ENCODE measurements at regions not wholly inside any gene's neighbourhood (a gene's known extent, or its start where the extent isn't known, plus 50 kb on each side); places are given as distances from the start of the nearest gene placed in this dataset.

GRCh38 chr22:49366437-49366836 lies 461.2 kb downstream of the BRD1 start:
- no peaks in the 10 kb centered on the region for H3F3A ChIP-seq (ENCODE audit: low read depth)
- H3K9me3 ChIP-seq (ENCODE audit: insufficient read depth, low read depth, low read length) = no peaks in the 10 kb centered on the region

GRCh38 chr22:49365910-49366309 lies 461.8 kb downstream of the BRD1 start:
- TF ChIP-seq CTCF (conservative IDR thresholded peaks at IDR 0.05; ENCODE audit: low read length) = no peak
- TF ChIP-seq EZH2phosphoT487 (IDR thresholded peaks at IDR 0.05; ENCODE audit: borderline replicate concordance) = no peak
- no peak overlapping the region for H2AFZ ChIP-seq (ENCODE audit: low read length)
- no peaks in the 10 kb centered on the region for H4K20me1 ChIP-seq (ENCODE audit: insufficient read depth, low read length, poor library complexity, severe bottlenecking)
- no peaks in the 10 kb centered on the region for H3K9me2 ChIP-seq (replicated peaks; ENCODE audit: low read depth, low read length)
- H3K4me2 ChIP-seq (ENCODE audit: low read depth, low read length, poor library complexity, severe bottlenecking) = no peak overlapping the region
- no peaks in the 10 kb centered on the region for H3K27me3 ChIP-seq (ENCODE audit: insufficient read depth, low read length, poor library complexity, severe bottlenecking)
- no peaks in the 10 kb centered on the region for H3K4me1 ChIP-seq (ENCODE audit: insufficient read depth, low read length, poor library complexity, severe bottlenecking)
- no peak overlapping the region for H3K4me3 ChIP-seq (ENCODE audit: low read length, poor library complexity, severe bottlenecking)
- no peaks in the 10 kb centered on the region for H3K79me2 ChIP-seq (ENCODE audit: insufficient read depth, low read length)
- no peaks in the 10 kb centered on the region for H3F3A ChIP-seq (ENCODE audit: low read depth)
- no peak overlapping the region for H3K9ac ChIP-seq (ENCODE audit: low read depth, low read length, poor library complexity, severe bottlenecking)
- H3K36me3 ChIP-seq (ENCODE audit: insufficient read depth, low read length) = no peaks in the 10 kb centered on the region
- no peaks in the 10 kb centered on the region for H3K9me3 ChIP-seq (ENCODE audit: insufficient read depth, low read depth, low read length)

More at GRCh38 chr22:49366437-49366836, 461.2 kb downstream of the BRD1 start:
- Histone ChIP-seq H4K20me1 (ENCODE audit: insufficient read depth, low read length, poor library complexity, severe bottlenecking) (no peaks in the 10 kb centered on the region), H3K9ac (ENCODE audit: low read depth, low read length, poor library complexity, severe bottlenecking) (no peak overlapping the region), H3K4me1 (ENCODE audit: insufficient read depth, low read length, poor library complexity, severe bottlenecking) (no peaks in the 10 kb centered on the region), H3K9me2 (replicated peaks; ENCODE audit: low read depth, low read length) (no peaks in the 10 kb centered on the region), H2AFZ (ENCODE audit: low read length) (no peak overlapping the region), H3K27me3 (ENCODE audit: insufficient read depth, low read length, poor library complexity, severe bottlenecking) (no peaks in the 10 kb centered on the region), H3K4me2 (ENCODE audit: low read depth, low read length, poor library complexity, severe bottlenecking) (no peak overlapping the region), H3K4me3 (ENCODE audit: low read length, poor library complexity, severe bottlenecking) (no peak overlapping the region), H3K79me2 (ENCODE audit: insufficient read depth, low read length) (no peaks in the 10 kb centered on the region), H3K36me3 (ENCODE audit: insufficient read depth, low read length) (no peaks in the 10 kb centered on the region)
- TF ChIP-seq EZH2phosphoT487 (IDR thresholded peaks at IDR 0.05; ENCODE audit: borderline replicate concordance) (no peak), CTCF (conservative IDR thresholded peaks at IDR 0.05; ENCODE audit: low read length) (no peak)

GRCh38 chr22:49365191-49365837 lies 462.4 kb downstream of the BRD1 start:
- Histone ChIP-seq H3K36me3 (ENCODE audit: insufficient read depth, low read length) (no peaks in the 10 kb centered on the region), H4K20me1 (ENCODE audit: insufficient read depth, low read length, poor library complexity, severe bottlenecking) (no peaks in the 10 kb centered on the region)

More at GRCh38 chr22:49365191-49365837, 462.4 kb downstream of the BRD1 start:
- H3K9ac ChIP-seq (ENCODE audit: low read depth, low read length, poor library complexity, severe bottlenecking) = no peak overlapping the region
- no peaks in the 10 kb centered on the region for H3K79me2 ChIP-seq (ENCODE audit: insufficient read depth, low read length)
- no peaks in the 10 kb centered on the region for H3K4me1 ChIP-seq (ENCODE audit: insufficient read depth, low read length, poor library complexity, severe bottlenecking)
- H3F3A ChIP-seq (ENCODE audit: low read depth) = no peaks in the 10 kb centered on the region
- H3K9me2 ChIP-seq (replicated peaks; ENCODE audit: low read depth, low read length) = no peaks in the 10 kb centered on the region
- no peak overlapping the region for H2AFZ ChIP-seq (ENCODE audit: low read length)
- no peak for TF ChIP-seq CTCF (conservative IDR thresholded peaks at IDR 0.05; ENCODE audit: low read length)
- no peak for TF ChIP-seq EZH2phosphoT487 (IDR thresholded peaks at IDR 0.05; ENCODE audit: borderline replicate concordance)
- H3K4me2 ChIP-seq (ENCODE audit: low read depth, low read length, poor library complexity, severe bottlenecking) = no peak overlapping the region
- no peaks in the 10 kb centered on the region for H3K9me3 ChIP-seq (ENCODE audit: insufficient read depth, low read depth, low read length)
- no peaks in the 10 kb centered on the region for H3K27me3 ChIP-seq (ENCODE audit: insufficient read depth, low read length, poor library complexity, severe bottlenecking)
- no peak overlapping the region for H3K4me3 ChIP-seq (ENCODE audit: low read length, poor library complexity, severe bottlenecking)
